Activated CD4-positive, alpha-beta T cell treated with anti-CD3 and anti-CD28 coated beads for 36 hours (primary cell): ENCODE measurements at regions not wholly inside any gene's neighbourhood (a gene's known extent, or its start where the extent isn't known, plus 50 kb on each side); places are given as distances from the start of the nearest gene placed in this dataset.
"Not testable (repeated sequence)": the region's sequence is repeated elsewhere in the genome, so short reads cannot be mapped to it uniquely, and the experiment has no call there.

Experiments used
- ATAC-seq: fragments of 200-7000 bp; cut with Tn5 transposase; one replicate; pipeline ENCODE4 v1.10.0; 2021; ENCODE audit warnings: mild to moderate bottlenecking, moderate library complexity
- CTCF ChIA-PET: fragments of 350-600 bp; sonication (Branson Sonifier 250); formaldehyde crosslinking; loops from one replicate; lab custom pipeline; 2021; ENCODE audit warnings: antibody characterized with exemption; lab: Charles Lee
- POLR2A ChIA-PET: fragments of 350-600 bp; sonication (Branson Sonifier 250); formaldehyde crosslinking; loops from one replicate; lab custom pipeline; 2021; ENCODE audit warnings: antibody characterized with exemption, inconsistent platforms; lab: Charles Lee
- DNase-seq: peaks from one replicate; pipeline ENCODE4 v3.0.0-alpha.2; 2020
- H3K27ac Mint-ChIP-seq: one replicate; pipeline ENCODE4 v1.8.0; 2021; ENCODE audit warnings: mixed read lengths
- H3K27me3 Mint-ChIP-seq: one replicate; pipeline ENCODE4 v1.8.0; 2021; ENCODE audit warnings: mixed read lengths
- H3K36me3 Mint-ChIP-seq: one replicate; pipeline ENCODE4 v1.8.0; 2021; ENCODE audit warnings: low read depth, mixed read lengths
- H3K4me1 Mint-ChIP-seq: one replicate; pipeline ENCODE4 v1.8.0; 2021; ENCODE audit warnings: mixed read lengths
- H3K4me3 Mint-ChIP-seq: one replicate; pipeline ENCODE4 v1.8.0; 2021; ENCODE audit warnings: mild to moderate bottlenecking, moderate library complexity, mixed read lengths
- H3K9me3 Mint-ChIP-seq: one replicate; pipeline ENCODE4 v1.8.0; 2021; ENCODE audit warnings: low read depth, mixed read lengths
- intact Hi-C, 2 experiments: fragments of 100-400 bp; cut with DNase I in 1 of 2; cut with micrococcal nuclease in 1 of 2; formaldehyde crosslinking; loops; one replicate each; pipeline versions ENCODE4 v1.14.2 to v1.15.1; 2022 to 2024; cut with DNase I, micrococcal nuclease

DNA sequence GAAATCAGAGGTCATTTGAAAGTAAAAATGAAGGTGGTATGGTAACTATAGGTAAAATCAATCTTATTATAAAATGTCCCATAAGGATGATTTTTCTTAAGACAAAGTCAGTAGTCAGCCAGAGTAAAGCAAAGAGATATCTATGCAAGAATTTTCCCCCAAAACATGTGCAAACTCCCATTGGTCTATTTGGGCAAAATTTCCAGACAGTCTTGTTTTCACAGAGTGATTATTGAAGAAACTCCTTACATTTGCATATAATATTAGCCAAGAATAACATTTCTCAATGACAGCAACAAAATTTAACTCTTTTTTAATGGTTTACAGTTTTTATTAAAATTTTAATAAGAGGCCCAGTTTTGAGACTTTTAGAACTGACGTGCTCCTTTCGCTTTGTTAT is 406.1 kb upstream of the GRAMD2B start:
- H3K9me3 Mint-ChIP-seq: peaks cover 2% of the 10 kb centered on the region
- ATAC-seq (no peak), DNase-seq (no peak)
- no peak overlapping the region for H3K27ac Mint-ChIP-seq
- no peaks in the 10 kb centered on the region for H3K27me3 Mint-ChIP-seq
- no peak overlapping the region for H3K4me3 Mint-ChIP-seq
- POLR2A ChIA-PET: no interaction called here
- CTCF ChIA-PET: no interaction called here
- intact Hi-C loops: no loop called here
- H3K36me3 Mint-ChIP-seq: no peaks in the 10 kb centered on the region
- H3K4me1 Mint-ChIP-seq: no peaks in the 10 kb centered on the region

DNA sequence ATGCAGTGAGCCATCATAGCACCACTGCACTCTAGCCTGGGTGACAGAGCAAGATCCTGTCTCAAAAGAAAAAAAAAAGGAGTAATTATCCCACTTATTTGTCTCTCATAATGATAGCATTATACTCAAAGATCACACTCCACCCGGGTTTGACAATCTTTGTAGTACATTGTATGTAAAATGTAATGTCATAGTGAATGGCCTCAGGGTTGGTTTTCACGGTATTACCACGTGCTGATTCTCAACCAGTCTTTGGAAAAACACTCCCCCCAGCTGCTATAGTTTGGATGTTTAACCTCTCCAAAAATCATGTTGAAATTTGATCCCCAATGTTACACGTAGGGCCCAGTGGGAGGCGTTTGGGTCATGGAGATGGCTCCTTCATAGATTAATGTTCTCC is 402.4 kb upstream of the GRAMD2B start:
- POLR2A ChIA-PET: no interaction called here
- H3K36me3 Mint-ChIP-seq: no peaks in the 10 kb centered on the region
- intact Hi-C loops: no loop called here
- no peaks in the 10 kb centered on the region for H3K4me1 Mint-ChIP-seq
- ATAC-seq: no peak
- H3K4me3 Mint-ChIP-seq: no peak overlapping the region
- H3K27ac Mint-ChIP-seq: no peak overlapping the region
- H3K9me3 Mint-ChIP-seq: peaks cover 4% of the 10 kb centered on the region
- CTCF ChIA-PET: interaction anchor here (0.6 to 0.8 kb wide), 2 partner anchors 19 to 38 kb away, joined by 3 to 5 read pairs; no protein-coding TSS in a partner anchor
- H3K27me3 Mint-ChIP-seq: no peaks in the 10 kb centered on the region
- no peak for DNase-seq

DNA sequence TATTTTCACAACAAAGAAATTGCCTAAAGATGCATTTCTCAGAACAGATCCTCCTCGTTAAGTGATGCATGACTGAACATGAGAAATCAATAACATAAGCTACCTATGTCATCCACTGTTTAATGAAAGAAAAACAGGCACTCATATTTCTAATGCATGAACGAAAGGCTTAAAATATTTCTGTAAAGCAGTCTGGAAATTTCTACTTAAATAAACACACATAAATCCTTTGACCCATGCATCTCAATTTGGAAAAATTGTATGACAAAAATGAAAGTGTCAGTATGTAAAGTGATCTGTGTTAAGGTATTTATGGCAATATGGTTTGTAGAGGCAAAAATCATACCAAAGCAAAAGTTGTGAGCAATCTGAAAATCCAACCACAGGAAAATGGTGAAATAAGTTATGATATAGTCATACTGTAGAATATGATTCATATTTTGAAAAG is 399.2 kb upstream of the GRAMD2B start:
- Mint-ChIP-seq H3K4me1 (no peaks in the 10 kb centered on the region), H3K36me3 (no peaks in the 10 kb centered on the region)
- DNase-seq: no peak

DNA sequence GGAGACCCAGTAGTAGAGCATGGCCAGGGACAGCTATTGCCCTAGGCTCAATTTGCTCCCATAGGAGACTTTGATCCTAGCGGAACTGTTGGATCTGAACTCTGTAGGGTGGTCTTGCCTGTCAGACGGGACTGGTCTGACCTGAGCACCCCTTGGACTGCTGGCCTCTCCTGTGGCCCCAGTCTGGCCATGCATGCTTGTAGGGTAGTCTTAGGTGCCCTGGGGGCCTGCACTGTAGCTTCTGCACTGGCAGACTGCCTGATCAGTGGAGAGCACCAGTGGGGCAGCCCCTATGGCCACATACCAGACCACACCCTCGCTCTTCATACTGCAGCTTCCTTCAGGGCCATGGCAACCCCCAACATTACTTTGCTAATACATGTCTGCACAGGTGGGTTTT is 396.1 kb upstream of the GRAMD2B start:
- ChIA-PET POLR2A (no interaction called here), CTCF (no interaction called here)
- Mint-ChIP-seq H3K27me3 (no peaks in the 10 kb centered on the region), H3K9me3 (peaks cover 22% of the 10 kb centered on the region), H3K4me1 (no peaks in the 10 kb centered on the region), H3K27ac (no peak overlapping the region), H3K36me3 (no peaks in the 10 kb centered on the region), H3K4me3 (no peak overlapping the region)
- ATAC-seq (no peak), DNase-seq (no peak)
- intact Hi-C loops: no loop called here

More for the DNA sequence above, 399.2 kb upstream of the GRAMD2B start:
- Mint-ChIP-seq H3K4me3 (no peak overlapping the region), H3K9me3 (peaks cover 12% of the 10 kb centered on the region), H3K27me3 (no peaks in the 10 kb centered on the region), H3K27ac (no peak overlapping the region)
- POLR2A ChIA-PET: no interaction called here
- ATAC-seq: no peak
- CTCF ChIA-PET: no interaction called here
- intact Hi-C loops: no loop called here

DNA sequence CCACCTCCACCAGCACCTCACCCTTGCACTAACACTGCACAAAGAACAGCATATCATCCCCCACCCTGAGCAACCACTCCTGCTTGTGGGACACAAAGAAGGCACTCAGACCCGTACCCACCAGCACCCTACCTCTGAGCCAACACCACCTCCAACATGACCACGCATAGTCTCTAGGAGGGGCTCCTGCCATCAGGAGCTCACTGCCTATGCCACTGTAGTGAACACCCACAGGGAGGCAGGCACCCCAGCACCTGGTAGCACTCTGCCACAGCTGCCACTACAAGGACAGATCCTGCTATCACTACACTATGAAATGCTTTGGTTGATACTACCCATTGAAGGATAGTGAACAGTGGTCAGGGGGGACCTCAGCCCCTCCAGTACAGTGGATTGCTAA is 395.6 kb upstream of the GRAMD2B start:
- no peaks in the 10 kb centered on the region for H3K36me3 Mint-ChIP-seq
- H3K4me3 Mint-ChIP-seq: no peak overlapping the region
- intact Hi-C loops: no loop called here
- no peak overlapping the region for H3K27ac Mint-ChIP-seq
- DNase-seq (no peak), ATAC-seq (no peak)
- H3K4me1 Mint-ChIP-seq: no peaks in the 10 kb centered on the region
- ChIA-PET CTCF (no interaction called here), POLR2A (no interaction called here)
- H3K27me3 Mint-ChIP-seq: no peaks in the 10 kb centered on the region
- H3K9me3 Mint-ChIP-seq: peaks cover 22% of the 10 kb centered on the region

DNA sequence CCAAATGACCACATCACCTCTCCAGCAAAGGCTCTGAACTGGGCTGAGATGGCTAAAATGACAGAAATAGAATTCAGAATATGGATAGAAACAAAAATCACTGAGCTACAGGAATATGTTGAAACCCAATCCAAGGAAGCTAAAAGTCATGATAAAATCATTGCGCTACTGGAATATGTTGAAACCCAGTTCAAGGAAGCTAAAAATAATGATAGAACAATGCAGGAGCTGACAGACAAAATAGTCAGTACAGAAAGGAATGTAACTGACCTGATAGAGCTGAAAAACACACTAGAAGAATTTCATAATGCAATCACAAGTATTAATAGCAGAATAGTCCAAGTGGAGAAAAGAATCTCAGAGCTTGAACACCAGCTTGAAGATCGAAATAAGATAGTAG is 394.9 kb upstream of the GRAMD2B start:
- intact Hi-C loops: no loop called here
- POLR2A ChIA-PET: no interaction called here
- Mint-ChIP-seq H3K27me3 (no peaks in the 10 kb centered on the region), H3K9me3 (peaks cover 22% of the 10 kb centered on the region), H3K36me3 (no peaks in the 10 kb centered on the region), H3K4me1 (no peaks in the 10 kb centered on the region), H3K4me3 (no peak overlapping the region), H3K27ac (no peak overlapping the region)
- CTCF ChIA-PET: no interaction called here
- ATAC-seq: no peak
- no peak for DNase-seq

DNA sequence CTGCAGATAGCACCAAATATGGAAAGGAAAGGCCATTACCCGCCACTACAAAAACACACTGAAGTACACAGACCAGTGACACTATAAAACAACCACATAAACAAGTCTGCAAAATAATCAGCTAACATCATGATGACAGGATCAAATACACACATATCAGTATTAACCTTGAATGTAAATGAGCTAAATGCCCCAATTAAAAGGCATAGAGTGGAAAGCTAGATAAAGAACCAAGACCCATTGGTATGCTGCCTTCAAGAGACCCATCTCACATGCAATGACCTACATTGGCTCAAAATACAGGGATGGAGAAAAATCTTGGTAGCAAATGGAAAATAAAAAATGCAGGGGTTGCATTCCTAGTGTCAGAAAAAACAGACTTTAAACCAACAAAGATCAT is 393.9 kb upstream of the GRAMD2B start:
- H3K27me3 Mint-ChIP-seq, intact Hi-C loops, H3K27ac Mint-ChIP-seq, DNase-seq, ATAC-seq, H3K4me1 Mint-ChIP-seq, POLR2A ChIA-PET, H3K4me3 Mint-ChIP-seq, CTCF ChIA-PET, H3K36me3 Mint-ChIP-seq: not testable (repeated sequence)
- peaks cover 22% of the 10 kb centered on the region for H3K9me3 Mint-ChIP-seq

DNA sequence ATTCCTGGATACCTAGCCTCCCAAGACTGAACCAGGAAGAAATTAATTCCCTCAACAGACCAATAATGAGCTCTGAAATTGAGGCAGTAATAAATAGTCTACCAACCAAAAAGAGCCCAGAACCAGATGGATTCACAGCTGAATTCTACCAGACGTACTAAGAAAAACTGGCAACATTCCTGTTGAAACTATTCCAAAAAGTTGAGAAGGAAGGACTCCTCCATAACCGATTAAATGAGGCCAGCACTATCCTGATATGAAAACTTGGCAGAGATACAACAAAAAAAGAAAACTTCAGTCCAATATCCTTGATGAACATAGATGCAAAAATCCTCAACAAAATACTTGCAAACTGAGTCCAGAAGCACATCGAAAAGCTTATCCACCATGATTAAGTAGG is 392.5 kb upstream of the GRAMD2B start:
- DNase-seq (no peak), ATAC-seq (no peak)
- no peaks in the 10 kb centered on the region for H3K27me3 Mint-ChIP-seq
- no peak overlapping the region for H3K27ac Mint-ChIP-seq
- H3K4me3 Mint-ChIP-seq: no peak overlapping the region
- intact Hi-C loops: no loop called here
- no peaks in the 10 kb centered on the region for H3K36me3 Mint-ChIP-seq
- H3K9me3 Mint-ChIP-seq: peaks cover 20% of the 10 kb centered on the region
- ChIA-PET CTCF (no interaction called here), POLR2A (no interaction called here)
- H3K4me1 Mint-ChIP-seq: no peaks in the 10 kb centered on the region

DNA sequence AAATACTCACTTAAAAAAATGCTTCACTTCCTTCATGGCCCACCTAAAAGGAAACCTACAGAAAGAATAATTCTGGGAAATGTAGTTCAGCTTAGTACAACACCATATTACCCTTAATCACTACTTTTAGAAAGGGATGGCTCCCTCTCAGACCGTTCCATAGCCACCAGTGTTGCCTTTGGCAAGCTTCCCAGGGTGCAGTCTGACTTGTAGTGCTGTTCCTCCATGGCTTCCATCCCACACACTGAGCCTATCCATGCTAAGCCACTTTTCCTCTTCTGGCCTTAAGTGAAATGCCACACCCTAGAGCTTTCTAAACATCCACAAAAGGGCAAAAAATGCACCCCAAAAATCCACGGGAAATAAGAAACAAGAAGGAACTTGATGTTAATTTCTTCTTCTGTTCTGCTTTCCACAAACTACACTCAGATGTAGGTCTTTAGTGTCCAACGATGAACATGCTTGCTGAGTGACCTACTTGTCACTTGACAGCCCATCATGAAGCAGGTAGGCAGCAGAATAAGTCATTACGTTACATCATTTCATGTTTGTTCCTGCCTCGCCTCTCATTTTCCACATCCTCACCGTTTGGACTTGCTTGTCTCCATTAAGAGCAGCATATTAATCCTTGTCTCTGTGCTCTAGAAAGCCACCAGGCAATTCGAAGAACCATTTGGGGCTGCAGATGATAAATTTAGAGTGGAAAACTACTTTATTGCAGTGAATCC is 391.1 kb upstream of the GRAMD2B start:
- Mint-ChIP-seq H3K27me3 (no peaks in the 10 kb centered on the region), H3K9me3 (peaks cover 20% of the 10 kb centered on the region), H3K36me3 (no peaks in the 10 kb centered on the region), H3K4me3 (no peak overlapping the region), H3K4me1 (no peaks in the 10 kb centered on the region), H3K27ac (no peak overlapping the region)
- intact Hi-C loops: no loop called here
- POLR2A ChIA-PET: no interaction called here
- ATAC-seq (no peak), DNase-seq (no peak)
- CTCF ChIA-PET: interaction anchor here (0.7 kb wide), 1 partner anchor 1864 kb away, joined by 5 read pairs; no protein-coding TSS in a partner anchor

DNA sequence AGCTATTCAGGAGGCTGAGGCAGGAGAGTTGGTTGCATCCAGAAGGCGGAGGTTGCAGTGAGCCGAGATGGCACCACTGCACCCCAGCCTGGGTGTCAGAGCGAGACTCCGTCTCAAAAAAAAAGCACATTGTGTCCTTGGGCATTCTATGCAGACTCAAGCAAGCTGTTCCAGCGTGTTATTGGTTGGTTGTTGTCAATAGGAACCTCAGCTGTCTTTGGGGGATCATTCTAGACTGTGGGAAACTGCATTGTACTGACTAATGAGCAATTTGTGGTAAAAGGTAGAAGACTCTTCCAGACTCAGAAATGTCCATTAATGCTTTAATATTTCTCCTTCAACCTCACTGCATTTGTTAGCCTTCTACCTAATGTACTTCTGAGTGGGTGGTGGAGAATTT is 379.5 kb upstream of the GRAMD2B start:
- intact Hi-C loops: no loop called here
- H3K4me3 Mint-ChIP-seq: no peak overlapping the region
- H3K27ac Mint-ChIP-seq: no peak overlapping the region
- H3K36me3 Mint-ChIP-seq: no peaks in the 10 kb centered on the region
- H3K4me1 Mint-ChIP-seq: no peaks in the 10 kb centered on the region
- DNase-seq (no peak), ATAC-seq (no peak)
- no peaks in the 10 kb centered on the region for H3K27me3 Mint-ChIP-seq
- ChIA-PET CTCF (no interaction called here), POLR2A (no interaction called here)
- no peaks in the 10 kb centered on the region for H3K9me3 Mint-ChIP-seq

DNA sequence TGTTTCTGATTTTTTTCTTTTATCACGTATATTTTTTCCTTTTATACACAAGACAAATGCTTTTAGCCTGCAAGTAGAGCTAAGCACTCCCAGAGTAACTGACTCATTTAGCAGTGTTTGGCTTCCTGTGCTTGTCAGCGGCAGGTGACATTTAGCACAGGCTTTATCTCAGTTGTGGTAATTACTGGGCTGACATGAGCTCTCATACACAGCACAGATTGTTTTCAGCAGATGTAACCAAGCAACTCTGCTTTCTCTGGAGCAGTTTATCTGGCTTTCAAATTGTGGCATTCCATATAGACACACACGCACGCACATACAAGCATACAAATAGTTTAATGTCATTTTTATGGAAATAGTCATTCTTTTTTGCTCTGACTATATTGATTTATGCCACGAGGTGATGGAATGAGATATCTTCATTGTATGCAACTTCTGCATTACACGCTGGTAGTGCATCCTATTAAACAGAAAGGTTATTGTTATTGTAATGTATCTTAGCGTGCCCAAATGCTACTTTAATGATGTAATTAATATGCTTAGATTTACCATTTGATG is 379.0 kb upstream of the GRAMD2B start:
- H3K4me3 Mint-ChIP-seq: no peak overlapping the region
- intact Hi-C loops: no loop called here
- CTCF ChIA-PET: no interaction called here
- H3K27me3 Mint-ChIP-seq: no peaks in the 10 kb centered on the region
- DNase-seq (no peak), ATAC-seq (no peak)
- H3K4me1 Mint-ChIP-seq: no peaks in the 10 kb centered on the region
- no peaks in the 10 kb centered on the region for H3K9me3 Mint-ChIP-seq
- H3K27ac Mint-ChIP-seq: no peak overlapping the region
- no peaks in the 10 kb centered on the region for H3K36me3 Mint-ChIP-seq
- POLR2A ChIA-PET: no interaction called here

DNA sequence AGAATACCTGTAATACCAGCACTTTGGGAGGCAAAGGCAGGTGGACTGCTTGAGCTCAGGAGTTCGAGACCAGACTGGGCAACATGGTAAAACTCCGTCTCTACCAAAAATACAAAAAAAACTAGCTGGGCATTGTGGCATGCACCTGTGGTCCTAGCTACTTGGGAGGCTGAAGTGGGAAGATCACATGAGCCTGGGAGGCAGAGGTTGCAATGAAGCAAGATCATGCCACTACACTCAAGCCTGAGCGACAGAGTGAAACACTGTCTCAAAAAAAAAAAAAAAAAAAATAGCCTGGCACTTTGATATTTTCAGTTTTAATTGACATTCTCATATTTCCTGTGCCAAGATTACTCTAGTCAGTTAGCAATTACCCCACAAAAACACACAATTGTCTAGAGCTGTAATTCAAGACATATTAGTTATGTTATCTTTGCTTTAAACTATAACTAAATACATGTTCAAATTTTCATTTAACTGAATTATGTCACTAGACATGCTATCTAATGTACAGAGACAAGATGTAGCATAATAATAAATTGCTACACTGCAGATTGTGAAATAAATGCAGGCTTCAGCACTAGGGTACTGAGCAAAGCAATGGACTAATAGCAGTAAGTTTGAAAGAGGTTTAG is 378.2 kb upstream of the GRAMD2B start:
- CTCF ChIA-PET: no interaction called here
- intact Hi-C loops: no loop called here
- H3K36me3 Mint-ChIP-seq: no peaks in the 10 kb centered on the region

More for the DNA sequence above, 378.2 kb upstream of the GRAMD2B start:
- Mint-ChIP-seq H3K4me3 (no peak overlapping the region), H3K27me3 (no peaks in the 10 kb centered on the region), H3K9me3 (no peaks in the 10 kb centered on the region), H3K27ac (no peak overlapping the region), H3K4me1 (no peaks in the 10 kb centered on the region)
- POLR2A ChIA-PET: no interaction called here
- ATAC-seq (no peak), DNase-seq (no peak)
